Astrocyte of the spinal cord (primary cell): ENCODE measurements at regions not wholly inside any gene's neighbourhood (a gene's known extent, or its start where the extent isn't known, plus 50 kb on each side); places are given as distances from the start of the nearest gene placed in this dataset.

ENCODE experiments used
- DNase-seq: peaks from one replicate; pipeline ENCODE4 v3.0.0; 2011; ENCODE audit warnings: low read depth, low spot score
- H3K4me3 ChIP-seq: 2 replicates; pipeline ENCODE4 v1.5.1; 2011; ENCODE audit warnings: low read depth, mild to moderate bottlenecking, low read length, moderate library complexity
- CTCF ChIP-seq: IDR thresholded peaks from 2 replicates; pipeline ENCODE4 v1.5.1; 2012; ENCODE audit warnings: low read depth, mild to moderate bottlenecking, low read length, inconsistent platforms
- in situ Hi-C: cut with HindIII; loops from 2 replicates; pipeline ENCODE4 v1.10.0; 2017; ENCODE audit warnings: low sequenced_read_pairs

- no peak overlapping the region for H3K4me3 ChIP-seq
- no peak for TF ChIP-seq CTCF
- no peak for DNase-seq
- in situ Hi-C loops = no loop called here
Measured at GRCh38 chr3:13220991-13221390, 147.8 kb upstream of the IQSEC1 start.

- in situ Hi-C loops = no loop called here
- no peak for DNase-seq
- TF ChIP-seq CTCF = no peak
- H3K4me3 ChIP-seq = no peak overlapping the region
Measured at GRCh38 chr3:13219902-13220296, 146.7 kb upstream of the IQSEC1 start.

GRCh38 chr3:13219077-13219901 is 146.1 kb upstream of the IQSEC1 start:
- DNase-seq = no peak
- in situ Hi-C loops = no loop called here
- no peak overlapping the region for H3K4me3 ChIP-seq
- no peak for TF ChIP-seq CTCF

- DNase-seq = no peak
- TF ChIP-seq CTCF = no peak
- in situ Hi-C loops = no loop called here
- no peak overlapping the region for H3K4me3 ChIP-seq
Measured at GRCh38 chr3:13218541-13218908, 145.3 kb upstream of the IQSEC1 start.

DNA sequence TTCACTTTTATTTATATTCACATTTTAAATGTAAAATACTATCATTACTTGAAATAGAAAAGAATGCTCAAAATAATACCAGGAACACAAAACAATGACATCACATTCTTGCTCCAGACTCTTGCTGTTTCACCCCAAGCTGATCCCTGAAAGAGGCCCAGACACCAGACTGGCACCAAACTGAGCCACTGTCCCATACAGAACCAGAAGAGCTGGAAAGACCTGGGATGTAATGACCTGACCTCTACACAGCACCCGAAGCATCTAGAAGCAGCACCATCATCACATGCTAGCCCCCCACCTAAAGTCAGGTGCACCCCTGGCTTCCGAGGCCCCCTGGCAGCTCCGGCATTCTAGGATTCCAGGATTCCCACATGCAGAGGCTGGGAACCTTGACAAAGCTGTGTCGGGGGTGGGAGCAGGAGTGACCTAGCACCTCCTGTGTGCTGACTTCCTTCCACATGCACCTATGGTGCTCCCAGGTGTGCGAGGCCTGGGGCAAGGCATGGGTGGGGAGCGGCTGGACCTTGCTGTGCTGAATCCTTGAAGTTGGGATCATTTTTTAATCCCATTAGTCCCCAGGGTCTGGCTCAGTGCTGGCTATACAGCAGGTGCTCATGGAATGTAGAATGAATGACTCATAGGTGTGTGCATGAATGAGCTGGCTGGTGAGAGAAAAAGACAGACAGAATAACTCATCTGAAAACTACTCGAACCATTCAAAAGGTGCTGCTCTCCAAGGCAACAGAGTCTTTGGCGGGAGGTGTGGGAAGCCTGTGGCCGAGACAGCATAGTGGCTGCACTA is 144.7 kb upstream of the IQSEC1 start:
- H3K4me3 ChIP-seq = no peak overlapping the region
- TF ChIP-seq CTCF = no peak
- in situ Hi-C loops = no loop called here
- peak; percentile 35 for DNase-seq

- no peak for DNase-seq
- no peak overlapping the region for H3K4me3 ChIP-seq
- in situ Hi-C loops = no loop called here
- no peak for TF ChIP-seq CTCF
Measured at GRCh38 chr3:13217253-13217652, 144.0 kb upstream of the IQSEC1 start.
